Right renal cortex interstitium (tissue), 3 donors: ENCODE measurements at regions not wholly inside any gene's neighbourhood (a gene's known extent, or its start where the extent isn't known, plus 50 kb on each side); places are given as distances from the start of the nearest gene placed in this dataset.

Source experiments
- DNase-seq, 3 donors: peaks; one replicate each; pipeline ENCODE4 v3.0.0-alpha.2; 2013; ENCODE audit warnings: low read depth in 3 of 3, low spot score in 2 of 3

GRCh38 chr10:90641731-90642130 lies 216.1 kb downstream of the HTR7 start:
- no peak for DNase-seq

GRCh38 chr10:90642136-90642535 lies 215.7 kb downstream of the HTR7 start:
- no peak for DNase-seq

- DNase-seq: no peak
Measured at GRCh38 chr10:90642650-90643049, 215.2 kb downstream of the HTR7 start.

- no peak for DNase-seq
Measured at GRCh38 chr10:90644165-90644564, 213.7 kb downstream of the HTR7 start.

GRCh38 chr10:90650858-90651257 lies 207.0 kb downstream of the HTR7 start:
- DNase-seq: no peak

- no peak for DNase-seq
Measured at GRCh38 chr10:90652519-90652918, 205.3 kb downstream of the HTR7 start.

- DNase-seq: no peak
Measured at GRCh38 chr10:90658791-90659190, 199.0 kb downstream of the HTR7 start.

GRCh38 chr10:90665905-90666662 lies 191.8 kb downstream of the HTR7 start:
- no peak for DNase-seq

- no peak for DNase-seq
Measured at GRCh38 chr10:90674461-90674860, 183.4 kb downstream of the HTR7 start.

- no peak for DNase-seq
Measured at GRCh38 chr10:90674928-90675327, 182.9 kb downstream of the HTR7 start.

- DNase-seq: no peak
Measured at GRCh38 chr10:90675621-90676020, 182.2 kb downstream of the HTR7 start.
